Gastroesophageal sphincter (tissue), 4 donors: ENCODE measurements at regions not wholly inside any gene's neighbourhood (a gene's known extent, or its start where the extent isn't known, plus 50 kb on each side); places are given as distances from the start of the nearest gene placed in this dataset.
"Not testable (repeated sequence)": the region's sequence is repeated elsewhere in the genome, so short reads cannot be mapped to it uniquely, and the experiment has no call there.

Experiments used
- ATAC-seq: fragments of 150-250 bp; one replicate; pipeline ENCODE4 v1.9.1; 2016; ENCODE audit warnings: mild to moderate bottlenecking, moderate library complexity
- H3K27ac ChIP-seq, 4 donors: fragments of 200-600 bp; sonication (generic) in 3 of 4; 1 replicate in 3 of 4; 2 replicates in 1 of 4; pipeline ENCODE4 v1.5.1; 2016 to 2019
- H3K27me3 ChIP-seq: fragments of 200-600 bp; sonication (generic); one replicate; pipeline ENCODE4 v1.5.1; 2019
- H3K36me3 ChIP-seq, 2 donors: fragments of 200-600 bp; sonication (generic); one replicate each; pipeline ENCODE4 v1.5.1; 2019; ENCODE audit warnings: control low read depth in 1 of 2
- H3K4me1 ChIP-seq, 3 donors: fragments of 200-600 bp; sonication (generic); 1 replicate in 2 of 3; 2 replicates in 1 of 3; pipeline ENCODE4 v1.5.1; 2016 to 2019; ENCODE audit warnings: control low read depth in 2 of 3
- H3K4me3 ChIP-seq, 2 donors: fragments of 200-600 bp; sonication (generic); one replicate each; pipeline ENCODE4 v1.5.1; 2019; ENCODE audit warnings: mild to moderate bottlenecking in 1 of 2, moderate library complexity in 1 of 2
- H3K9me3 ChIP-seq, 3 donors: fragments of 200-600 bp; sonication (generic); one replicate each; pipeline ENCODE4 v1.5.1; 2017 to 2019; ENCODE audit warnings: control low read depth in 2 of 3
- CTCF ChIP-seq, 4 experiments: fragments of 200-600 bp in 2 of 4; fragments of 450-650 bp in 2 of 4; sonication (generic) in 1 of 4; IDR thresholded peaks; one replicate each; pipeline ENCODE4 v1.5.1; 2017 to 2019; ENCODE audit warnings: antibody characterized with exemption in 4 of 4, mild to moderate bottlenecking in 2 of 4, moderate library complexity in 2 of 4
- EP300 ChIP-seq: sonication (generic); formaldehyde crosslinking; IDR thresholded peaks from one replicate; pipeline ENCODE4 v1.6.1; 2017; ENCODE audit warnings: antibody characterized with exemption, mild to moderate bottlenecking
- POLR2A ChIP-seq, 2 donors: fragments of 450-650 bp; IDR thresholded peaks; one replicate each; pipeline ENCODE4 v1.6.1; 2017; ENCODE audit warnings: antibody characterized with exemption in 2 of 2, mild to moderate bottlenecking in 2 of 2, moderate library complexity in 1 of 2
- POLR2AphosphoS5 ChIP-seq: sonication (generic); formaldehyde crosslinking; IDR thresholded peaks from one replicate; pipeline ENCODE4 v1.6.1; 2017; ENCODE audit warnings: antibody characterized with exemption
- WGBS, 2 donors: methylation state at CpG; one replicate each; pipeline ENCODE4 v1.1.5; 2018; ENCODE audit warnings: low coverage in 1 of 2; 5-methylcytosine and 5-hydroxymethylcytosine counted together

DNA sequence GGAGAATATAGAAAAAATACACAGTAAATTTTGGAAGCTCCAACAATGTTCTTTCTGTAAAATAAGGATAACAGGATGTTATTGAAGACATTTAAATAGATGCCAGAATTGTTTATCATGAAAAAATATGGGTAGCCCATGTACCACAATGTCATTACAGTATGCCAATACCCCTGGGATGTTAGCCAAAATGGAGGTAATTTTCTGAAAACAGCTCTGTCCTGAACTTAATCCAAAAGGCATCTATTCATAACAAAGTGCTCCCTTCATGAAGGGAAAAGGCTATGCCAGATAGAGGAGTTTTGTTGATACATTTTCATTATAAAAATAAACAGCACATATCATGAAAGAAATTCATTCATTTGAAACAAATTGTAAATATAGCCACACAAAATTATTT is 1902.6 kb upstream of the AGA start:
- no peak overlapping the region for H3K27ac ChIP-seq
- TF ChIP-seq POLR2AphosphoS5: no peak
- no peak for TF ChIP-seq POLR2A (IDR thresholded peaks at IDR 0.05)
- TF ChIP-seq CTCF (IDR thresholded peaks at IDR 0.05): no peak
- no peak for TF ChIP-seq EP300
- no peaks in the 10 kb centered on the region for H3K27me3 ChIP-seq
- no peaks in the 10 kb centered on the region for H3K4me1 ChIP-seq
- H3K9me3 ChIP-seq: no peaks in the 10 kb centered on the region
- H3K4me3 ChIP-seq: no peak overlapping the region
- no peak for ATAC-seq
- no peaks in the 10 kb centered on the region for H3K36me3 ChIP-seq

DNA sequence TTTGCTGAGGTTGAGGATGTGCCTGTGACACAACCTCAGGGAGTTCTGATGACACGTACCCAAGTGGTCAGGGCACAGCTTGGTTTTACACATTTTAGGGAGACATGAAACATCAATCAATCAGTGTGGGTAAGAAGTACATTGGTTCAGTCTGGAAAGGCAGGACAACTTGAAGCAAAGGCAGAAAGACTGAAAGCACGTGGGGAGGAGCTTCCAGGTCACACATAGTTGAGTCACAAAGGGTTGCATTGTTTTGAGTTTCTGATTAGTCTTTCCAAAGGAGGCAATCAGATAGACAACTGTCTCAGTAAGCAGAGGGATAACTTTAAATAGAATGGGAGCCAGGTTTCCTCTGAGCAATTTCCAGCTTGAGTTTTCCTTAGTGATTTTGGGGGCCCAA is 1910.0 kb upstream of the AGA start:
- no peaks in the 10 kb centered on the region for H3K36me3 ChIP-seq
- no peaks in the 10 kb centered on the region for H3K9me3 ChIP-seq
- TF ChIP-seq CTCF (IDR thresholded peaks at IDR 0.05): no peak
- WGBS, 2 donors: 69 to 90% methylated on average over 2 of the region's 2 CpGs
- H3K4me3 ChIP-seq: no peak overlapping the region
- no peaks in the 10 kb centered on the region for H3K4me1 ChIP-seq
- ATAC-seq: no peak
- no peak overlapping the region for H3K27ac ChIP-seq
- no peaks in the 10 kb centered on the region for H3K27me3 ChIP-seq

DNA sequence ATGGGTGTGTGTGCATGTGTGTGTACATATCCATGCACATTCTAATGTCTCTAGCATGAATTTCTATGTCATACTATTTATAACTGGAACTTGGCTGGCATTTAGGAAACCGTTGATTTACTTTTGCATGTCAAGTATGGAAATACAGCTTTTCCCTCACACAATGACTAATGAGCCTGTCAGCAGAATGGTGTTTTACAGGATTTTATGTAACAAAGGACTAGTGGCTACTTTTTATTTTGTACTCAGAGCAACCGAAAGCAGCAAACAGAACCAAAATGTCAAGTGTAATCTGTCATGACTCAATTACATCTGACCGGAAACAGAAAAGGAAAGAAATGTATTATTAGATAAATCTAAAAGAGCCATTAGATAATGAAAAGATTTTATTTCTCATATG is 1911.5 kb upstream of the AGA start:
- Histone ChIP-seq H3K4me1 (no peaks in the 10 kb centered on the region), H3K36me3 (no peaks in the 10 kb centered on the region)
- ATAC-seq: no peak

GRCh38 chr4:179361978-179362486 is 1919.8 kb upstream of the AGA start:
- Histone ChIP-seq H3K36me3 (no peaks in the 10 kb centered on the region), H3K27ac (no peak overlapping the region), H3K4me1 (no peaks in the 10 kb centered on the region), H3K27me3 (no peaks in the 10 kb centered on the region), H3K4me3 (no peak overlapping the region), H3K9me3 (no peaks in the 10 kb centered on the region)
- 37 to 45% methylated on average over 8 of the region's 8 CpGs for WGBS, 2 donors
- ATAC-seq: no peak
- TF ChIP-seq POLR2AphosphoS5 (no peak), POLR2A (IDR thresholded peaks at IDR 0.05) (no peak), EP300 (no peak), CTCF (IDR thresholded peaks at IDR 0.05) (no peak)

More for the DNA sequence above, 1911.5 kb upstream of the AGA start:
- Histone ChIP-seq H3K9me3 (no peaks in the 10 kb centered on the region), H3K4me3 (no peak overlapping the region), H3K27me3 (no peaks in the 10 kb centered on the region), H3K27ac (no peak overlapping the region)
- 31 to 38% methylated on average over 3 of the region's 3 CpGs for WGBS, 2 donors
- TF ChIP-seq CTCF (IDR thresholded peaks at IDR 0.05) (no peak), POLR2A (IDR thresholded peaks at IDR 0.05) (no peak), EP300 (no peak), POLR2AphosphoS5 (no peak)

GRCh38 chr4:179365932-179366331 is 1923.7 kb upstream of the AGA start:
- not testable (repeated sequence) for H3K27ac ChIP-seq, H3K36me3 ChIP-seq, H3K9me3 ChIP-seq, H3K4me3 ChIP-seq, H3K27me3 ChIP-seq, ATAC-seq, H3K4me1 ChIP-seq
- 86 to 94% methylated on average over 3 of the region's 3 CpGs for WGBS, 2 donors

DNA sequence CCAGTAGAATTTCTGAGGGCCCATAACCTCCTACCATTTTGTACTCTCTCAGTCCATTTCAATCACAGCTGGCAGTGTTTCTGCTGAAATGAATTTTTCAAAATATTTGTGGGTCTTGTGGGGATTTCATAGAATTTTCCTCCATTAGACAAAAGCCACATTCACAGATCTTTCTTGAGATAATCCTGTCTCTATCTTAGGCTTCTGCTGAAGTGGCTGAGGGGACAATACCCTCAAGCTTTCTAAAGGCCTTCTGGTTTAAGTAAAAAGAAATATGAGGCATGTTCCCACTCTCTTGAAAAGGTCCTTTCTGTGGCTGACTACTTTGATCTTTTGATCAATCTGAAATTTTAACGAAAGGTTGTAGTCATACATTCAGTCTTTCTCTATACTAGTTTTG is 1930.0 kb upstream of the AGA start:
- Histone ChIP-seq H3K27ac (no peak overlapping the region), H3K36me3 (no peaks in the 10 kb centered on the region), H3K9me3 (no peaks in the 10 kb centered on the region), H3K4me3 (no peak overlapping the region), H3K4me1 (no peaks in the 10 kb centered on the region), H3K27me3 (no peaks in the 10 kb centered on the region)
- TF ChIP-seq POLR2A (IDR thresholded peaks at IDR 0.05): no peak
- TF ChIP-seq EP300: no peak
- no peak for TF ChIP-seq POLR2AphosphoS5
- no peak for TF ChIP-seq CTCF (IDR thresholded peaks at IDR 0.05)
- WGBS, 2 donors: 70 to 100% methylated on average over 1 of the region's 1 CpG
- ATAC-seq: no peak
